ENCODE measurements at regions not wholly inside any gene's neighbourhood (a gene's known extent, or its start where the extent isn't known, plus 50 kb on each side); places are given as distances from the start of the nearest gene placed in this dataset.

GRCh38 chr11:105520706-105521345 is 89.0 kb upstream of the GRIA4 start:
- H3K4me1 Mint-ChIP-seq (ENCODE audit: low read depth, unreplicated experiment) = no peaks in the 10 kb centered on the region
- H3K27me3 Mint-ChIP-seq (ENCODE audit: unreplicated experiment) = no peaks in the 10 kb centered on the region
- DNase-seq = no peak
- H3K36me3 Mint-ChIP-seq (ENCODE audit: unreplicated experiment) = no peaks in the 10 kb centered on the region
- H3K27ac Mint-ChIP-seq (ENCODE audit: unreplicated experiment) = no peak overlapping the region
- TF ChIP-seq CTCF (IDR thresholded peaks at IDR 0.05; ENCODE audit: partially characterized antibody, unreplicated experiment) = no peak
- H3K4me3 Mint-ChIP-seq (ENCODE audit: unreplicated experiment) = no peak overlapping the region
- H3K9me3 Mint-ChIP-seq (ENCODE audit: unreplicated experiment) = peaks cover 2% of the 10 kb centered on the region

GRCh38 chr11:105507496-105508254 is 102.2 kb upstream of the GRIA4 start:
- H3K36me3 Mint-ChIP-seq (ENCODE audit: unreplicated experiment) = no peaks in the 10 kb centered on the region
- H3K27me3 Mint-ChIP-seq (ENCODE audit: unreplicated experiment) = no peaks in the 10 kb centered on the region
- H3K4me3 Mint-ChIP-seq (ENCODE audit: unreplicated experiment) = no peak overlapping the region
- no peaks in the 10 kb centered on the region for H3K4me1 Mint-ChIP-seq (ENCODE audit: low read depth, unreplicated experiment)
- H3K9me3 Mint-ChIP-seq (ENCODE audit: unreplicated experiment) = no peaks in the 10 kb centered on the region
- no peak overlapping the region for H3K27ac Mint-ChIP-seq (ENCODE audit: unreplicated experiment)
- no peak for TF ChIP-seq CTCF (IDR thresholded peaks at IDR 0.05; ENCODE audit: partially characterized antibody, unreplicated experiment)
- DNase-seq = no peak

- Mint-ChIP-seq H3K27me3 (ENCODE audit: unreplicated experiment) (peaks cover 2% of the 10 kb centered on the region), H3K4me1 (ENCODE audit: low read depth, unreplicated experiment) (peaks cover 2% of the 10 kb centered on the region), H3K4me3 (ENCODE audit: unreplicated experiment) (no peak overlapping the region), H3K9me3 (ENCODE audit: unreplicated experiment) (peaks cover 1% of the 10 kb centered on the region), H3K36me3 (ENCODE audit: unreplicated experiment) (no peaks in the 10 kb centered on the region), H3K27ac (ENCODE audit: unreplicated experiment) (no peak overlapping the region)
- DNase-seq = no peak
- no peak for TF ChIP-seq CTCF (IDR thresholded peaks at IDR 0.05; ENCODE audit: partially characterized antibody, unreplicated experiment)
These were observed 117.9 kb upstream of the GRIA4 start for GRCh38 chr11:105492010-105492409.

GRCh38 chr11:105491394-105491793 is 118.5 kb upstream of the GRIA4 start:
- no peak for TF ChIP-seq CTCF (IDR thresholded peaks at IDR 0.05; ENCODE audit: partially characterized antibody, unreplicated experiment)
- Mint-ChIP-seq H3K4me1 (ENCODE audit: low read depth, unreplicated experiment) (peaks cover 2% of the 10 kb centered on the region), H3K9me3 (ENCODE audit: unreplicated experiment) (peaks cover 1% of the 10 kb centered on the region), H3K4me3 (ENCODE audit: unreplicated experiment) (no peak overlapping the region), H3K27me3 (ENCODE audit: unreplicated experiment) (peaks cover 2% of the 10 kb centered on the region), H3K27ac (ENCODE audit: unreplicated experiment) (no peak overlapping the region), H3K36me3 (ENCODE audit: unreplicated experiment) (no peaks in the 10 kb centered on the region)
- DNase-seq = no peak

- H3K4me3 Mint-ChIP-seq (ENCODE audit: unreplicated experiment) = no peak overlapping the region
- H3K36me3 Mint-ChIP-seq (ENCODE audit: unreplicated experiment) = no peaks in the 10 kb centered on the region
- H3K27me3 Mint-ChIP-seq (ENCODE audit: unreplicated experiment) = peaks cover 2% of the 10 kb centered on the region
- no peak for DNase-seq
- no peak overlapping the region for H3K27ac Mint-ChIP-seq (ENCODE audit: unreplicated experiment)
- H3K4me1 Mint-ChIP-seq (ENCODE audit: low read depth, unreplicated experiment) = peaks cover 2% of the 10 kb centered on the region
- peaks cover 1% of the 10 kb centered on the region for H3K9me3 Mint-ChIP-seq (ENCODE audit: unreplicated experiment)
- no peak for TF ChIP-seq CTCF (IDR thresholded peaks at IDR 0.05; ENCODE audit: partially characterized antibody, unreplicated experiment)
These were observed 119.5 kb upstream of the GRIA4 start for GRCh38 chr11:105490333-105490732.

Data from glutamatergic neuron (in vitro differentiated cells).